Stimulated activated CD8-positive, alpha-beta memory T cell treated with anti-CD3 and anti-CD28 coated beads, Interleukin-4, amount 100 ng/mL, for 24 hours (primary cell): ENCODE measurements at regions not wholly inside any gene's neighbourhood (a gene's known extent, or its start where the extent isn't known, plus 50 kb on each side); places are given as distances from the start of the nearest gene placed in this dataset.
"Not testable (repeated sequence)": the region's sequence is repeated elsewhere in the genome, so short reads cannot be mapped to it uniquely, and the experiment has no call there.

ENCODE experiments used
- DNase-seq: peaks from one replicate; pipeline ENCODE4 v3.0.0-alpha.2; 2020; ENCODE audit warnings: low read depth

- DNase-seq: no peak
These were observed 171.8 kb upstream of the GSE1 start for GRCh38 chr16:85441189-85441889.

- DNase-seq: no peak
These were observed 171.0 kb upstream of the GSE1 start for GRCh38 chr16:85441890-85442670.

GRCh38 chr16:85443116-85443515, 170.0 kb upstream of the GSE1 start:
- no peak for DNase-seq

- DNase-seq: no peak
These were observed 169.6 kb upstream of the GSE1 start for GRCh38 chr16:85443531-85443930.

- DNase-seq: no peak
These were observed 167.9 kb upstream of the GSE1 start for GRCh38 chr16:85445064-85445778.

- DNase-seq: no peak
These were observed 167.3 kb upstream of the GSE1 start for GRCh38 chr16:85445779-85446222.

- DNase-seq: no peak
These were observed 166.0 kb upstream of the GSE1 start for GRCh38 chr16:85446951-85447692.

- no peak for DNase-seq
These were observed 165.3 kb upstream of the GSE1 start for GRCh38 chr16:85447693-85448313.

GRCh38 chr16:85448557-85449190, 164.4 kb upstream of the GSE1 start:
- DNase-seq: no peak

- no peak for DNase-seq
These were observed 163.8 kb upstream of the GSE1 start for GRCh38 chr16:85449191-85449884.

- no peak for DNase-seq
These were observed 163.3 kb upstream of the GSE1 start for GRCh38 chr16:85449885-85450245.

- DNase-seq: not testable (repeated sequence)
These were observed 162.0 kb upstream of the GSE1 start for GRCh38 chr16:85451142-85451541.

- DNase-seq: no peak
These were observed 161.3 kb upstream of the GSE1 start for GRCh38 chr16:85451641-85452363.

GRCh38 chr16:85452364-85453193, 160.5 kb upstream of the GSE1 start:
- DNase-seq: no peak

- DNase-seq: no peak
These were observed 159.9 kb upstream of the GSE1 start for GRCh38 chr16:85453194-85453678.

- no peak for DNase-seq
These were observed 159.4 kb upstream of the GSE1 start for GRCh38 chr16:85453703-85454102.

- no peak for DNase-seq
These were observed 158.8 kb upstream of the GSE1 start for GRCh38 chr16:85454171-85454872.

GRCh38 chr16:85455534-85455933, 157.6 kb upstream of the GSE1 start:
- no peak for DNase-seq
